Mesodermal cell (in vitro differentiated cells): ENCODE measurements at regions not wholly inside any gene's neighbourhood (a gene's known extent, or its start where the extent isn't known, plus 50 kb on each side); places are given as distances from the start of the nearest gene placed in this dataset.

Experiments used
- H3K27ac ChIP-seq: 2 replicates; pipeline ENCODE4 v1.7.0; 2013; ENCODE audit warnings: mild to moderate bottlenecking, low read depth, low read length, moderate library complexity; ENCODE audit not compliant: severe bottlenecking
- H3K36me3 ChIP-seq: 2 replicates; pipeline ENCODE4 v1.7.1; 2013; ENCODE audit warnings: mild to moderate bottlenecking, low read length, moderate library complexity; ENCODE audit not compliant: control insufficient read depth, insufficient read depth
- H3K4me1 ChIP-seq: one replicate; pipeline ENCODE4 v1.7.1; 2013; ENCODE audit warnings: mild to moderate bottlenecking, low read length; ENCODE audit not compliant: insufficient read depth, control insufficient read depth, poor library complexity, severe bottlenecking
- H3K4me3 ChIP-seq: 2 replicates; pipeline ENCODE4 v1.7.0; 2013; ENCODE audit warnings: low read length, control low read depth, mild to moderate bottlenecking; ENCODE audit not compliant: insufficient read depth, poor library complexity, severe bottlenecking; ENCODE audit errors: extremely low read depth
- H3K9me3 ChIP-seq: 2 replicates; pipeline ENCODE4 v1.7.1; 2013; ENCODE audit warnings: mild to moderate bottlenecking, low read length, moderate library complexity; ENCODE audit not compliant: control insufficient read depth
- WGBS, 2 experiments: methylation state at CpG; one replicate each; pipeline ENCODE4 v1.1.5; 2013; ENCODE audit warnings: missing lambda C conversion rate in 2 of 2; ENCODE audit not compliant: insufficient coverage in 2 of 2; 5-methylcytosine and 5-hydroxymethylcytosine counted together

GRCh38 chr7:155972651-155973390 is 160.6 kb upstream of the SHH start:
- H3K4me1 ChIP-seq: peaks cover 3% of the 10 kb centered on the region
- WGBS, 2 experiments: 81 to 91% methylated on average over 11 of the region's 13 CpGs
- no peak overlapping the region for H3K4me3 ChIP-seq
- H3K27ac ChIP-seq: no peak overlapping the region
- H3K36me3 ChIP-seq: no peaks in the 10 kb centered on the region
- H3K9me3 ChIP-seq: no peaks in the 10 kb centered on the region

GRCh38 chr7:155972247-155972646 is 160.0 kb upstream of the SHH start:
- Histone ChIP-seq H3K27ac (no peak overlapping the region), H3K9me3 (no peaks in the 10 kb centered on the region), H3K4me3 (no peak overlapping the region), H3K4me1 (peaks cover 3% of the 10 kb centered on the region), H3K36me3 (no peaks in the 10 kb centered on the region)
- WGBS, 2 experiments: 88 to 90% methylated on average over 6 of the region's 8 CpGs

GRCh38 chr7:155971180-155971770 is 159.0 kb upstream of the SHH start:
- H3K36me3 ChIP-seq: no peaks in the 10 kb centered on the region
- no peaks in the 10 kb centered on the region for H3K9me3 ChIP-seq
- peaks cover 3% of the 10 kb centered on the region for H3K4me1 ChIP-seq
- no peak overlapping the region for H3K27ac ChIP-seq
- WGBS, 2 experiments: 92 to 93% methylated on average over 10 to 11 of the region's 15 CpGs
- no peak overlapping the region for H3K4me3 ChIP-seq

GRCh38 chr7:155969192-155969929 is 157.1 kb upstream of the SHH start:
- WGBS, 2 experiments: 89 to 95% methylated on average over 11 to 15 of the region's 21 CpGs
- no peaks in the 10 kb centered on the region for H3K36me3 ChIP-seq
- H3K4me3 ChIP-seq: no peak overlapping the region
- peaks cover 3% of the 10 kb centered on the region for H3K4me1 ChIP-seq
- H3K9me3 ChIP-seq: no peaks in the 10 kb centered on the region
- no peak overlapping the region for H3K27ac ChIP-seq

GRCh38 chr7:155965010-155965409 is 152.7 kb upstream of the SHH start:
- 87 to 96% methylated on average over 5 of the region's 7 CpGs for WGBS, 2 experiments
- Histone ChIP-seq H3K9me3 (no peaks in the 10 kb centered on the region), H3K4me3 (no peak overlapping the region)

GRCh38 chr7:155964543-155964942 is 152.3 kb upstream of the SHH start:
- 77 to 95% methylated on average over 9 of the region's 9 CpGs for WGBS, 2 experiments
- H3K4me3 ChIP-seq: no peak overlapping the region
- no peaks in the 10 kb centered on the region for H3K4me1 ChIP-seq
- no peak overlapping the region for H3K27ac ChIP-seq
- H3K36me3 ChIP-seq: no peaks in the 10 kb centered on the region
- H3K9me3 ChIP-seq: no peaks in the 10 kb centered on the region

More at GRCh38 chr7:155965010-155965409, 152.7 kb upstream of the SHH start:
- H3K4me1 ChIP-seq: no peaks in the 10 kb centered on the region
- H3K36me3 ChIP-seq: no peaks in the 10 kb centered on the region
- no peak overlapping the region for H3K27ac ChIP-seq

- Histone ChIP-seq H3K36me3 (no peaks in the 10 kb centered on the region), H3K4me1 (no peaks in the 10 kb centered on the region), H3K9me3 (no peaks in the 10 kb centered on the region), H3K27ac (no peak overlapping the region), H3K4me3 (no peak overlapping the region)
- WGBS, 2 experiments: 84 to 91% methylated on average over 8 to 10 of the region's 12 CpGs
These were observed 151.5 kb upstream of the SHH start for GRCh38 chr7:155963771-155964195.

GRCh38 chr7:155963356-155963755 is 151.1 kb upstream of the SHH start:
- Histone ChIP-seq H3K4me3 (no peak overlapping the region), H3K27ac (no peak overlapping the region), H3K9me3 (no peaks in the 10 kb centered on the region), H3K4me1 (no peaks in the 10 kb centered on the region), H3K36me3 (no peaks in the 10 kb centered on the region)
- WGBS, 2 experiments: 92% methylated on average over 5 of the region's 8 CpGs

- Histone ChIP-seq H3K27ac (no peak overlapping the region), H3K4me1 (no peaks in the 10 kb centered on the region), H3K4me3 (no peak overlapping the region), H3K36me3 (no peaks in the 10 kb centered on the region), H3K9me3 (no peaks in the 10 kb centered on the region)
- WGBS, 2 experiments: 93 to 96% methylated on average over 9 to 12 of the region's 12 CpGs
These were observed 150.7 kb upstream of the SHH start for GRCh38 chr7:155962968-155963300.

GRCh38 chr7:155962191-155962967 is 150.1 kb upstream of the SHH start:
- Histone ChIP-seq H3K27ac (no peak overlapping the region), H3K36me3 (no peaks in the 10 kb centered on the region), H3K9me3 (no peaks in the 10 kb centered on the region), H3K4me3 (no peak overlapping the region), H3K4me1 (no peaks in the 10 kb centered on the region)
- WGBS, 2 experiments: 85 to 90% methylated on average over 12 of the region's 13 CpGs
